ENCODE measurements at regions not wholly inside any gene's neighbourhood (a gene's known extent, or its start where the extent isn't known, plus 50 kb on each side); places are given as distances from the start of the nearest gene placed in this dataset.

- Histone ChIP-seq H3K9ac (ENCODE audit: low read length) (no peak overlapping the region), H3K4me1 (ENCODE audit: control insufficient read depth, insufficient read depth, low read length) (no peaks in the 10 kb centered on the region), H3K27me3 (ENCODE audit: control insufficient read depth, insufficient read depth, low read length) (no peaks in the 10 kb centered on the region), H3K36me3 (ENCODE audit: control insufficient read depth, insufficient read depth, low read length) (no peaks in the 10 kb centered on the region), H3K4me3 (ENCODE audit: low read length) (no peak overlapping the region), H3K9me3 (ENCODE audit: control insufficient read depth, low read length) (no peaks in the 10 kb centered on the region)
Measured at GRCh38 chr10:36177071-36177470, 535.0 kb upstream of the FZD8 start.

- no peak overlapping the region for H3K9ac ChIP-seq (ENCODE audit: low read length)
- no peaks in the 10 kb centered on the region for H3K9me3 ChIP-seq (ENCODE audit: control insufficient read depth, low read length)
- no peaks in the 10 kb centered on the region for H3K27me3 ChIP-seq (ENCODE audit: control insufficient read depth, insufficient read depth, low read length)
- H3K4me3 ChIP-seq (ENCODE audit: low read length) = no peak overlapping the region
- no peaks in the 10 kb centered on the region for H3K4me1 ChIP-seq (ENCODE audit: control insufficient read depth, insufficient read depth, low read length)
- H3K36me3 ChIP-seq (ENCODE audit: control insufficient read depth, insufficient read depth, low read length) = no peaks in the 10 kb centered on the region
Measured at GRCh38 chr10:36175954-36176353, 533.9 kb upstream of the FZD8 start.

GRCh38 chr10:36173364-36173763 is 531.3 kb upstream of the FZD8 start:
- Histone ChIP-seq H3K4me1 (ENCODE audit: control insufficient read depth, insufficient read depth, low read length) (no peaks in the 10 kb centered on the region), H3K9ac (ENCODE audit: low read length) (no peak overlapping the region), H3K4me3 (ENCODE audit: low read length) (no peak overlapping the region)

GRCh38 chr10:36171953-36172940 is 530.2 kb upstream of the FZD8 start:
- no peak overlapping the region for H3K4me3 ChIP-seq (ENCODE audit: low read length)
- H3K9me3 ChIP-seq (ENCODE audit: control insufficient read depth, low read length) = no peaks in the 10 kb centered on the region
- no peaks in the 10 kb centered on the region for H3K4me1 ChIP-seq (ENCODE audit: control insufficient read depth, insufficient read depth, low read length)
- no peaks in the 10 kb centered on the region for H3K36me3 ChIP-seq (ENCODE audit: control insufficient read depth, insufficient read depth, low read length)
- H3K27me3 ChIP-seq (ENCODE audit: control insufficient read depth, insufficient read depth, low read length) = no peaks in the 10 kb centered on the region
- H3K9ac ChIP-seq (ENCODE audit: low read length) = no peak overlapping the region

More at GRCh38 chr10:36173364-36173763, 531.3 kb upstream of the FZD8 start:
- no peaks in the 10 kb centered on the region for H3K9me3 ChIP-seq (ENCODE audit: control insufficient read depth, low read length)
- no peaks in the 10 kb centered on the region for H3K36me3 ChIP-seq (ENCODE audit: control insufficient read depth, insufficient read depth, low read length)
- H3K27me3 ChIP-seq (ENCODE audit: control insufficient read depth, insufficient read depth, low read length) = no peaks in the 10 kb centered on the region

- Histone ChIP-seq H3K27me3 (ENCODE audit: control insufficient read depth, insufficient read depth, low read length) (no peaks in the 10 kb centered on the region), H3K4me1 (ENCODE audit: control insufficient read depth, insufficient read depth, low read length) (no peaks in the 10 kb centered on the region), H3K9ac (ENCODE audit: low read length) (no peak overlapping the region), H3K36me3 (ENCODE audit: control insufficient read depth, insufficient read depth, low read length) (no peaks in the 10 kb centered on the region), H3K4me3 (ENCODE audit: low read length) (no peak overlapping the region), H3K9me3 (ENCODE audit: control insufficient read depth, low read length) (no peaks in the 10 kb centered on the region)
Measured at GRCh38 chr10:36171556-36171952, 529.5 kb upstream of the FZD8 start.

- H3K4me3 ChIP-seq (ENCODE audit: low read length) = no peak overlapping the region
- H3K27me3 ChIP-seq (ENCODE audit: control insufficient read depth, insufficient read depth, low read length) = no peaks in the 10 kb centered on the region
- H3K4me1 ChIP-seq (ENCODE audit: control insufficient read depth, insufficient read depth, low read length) = no peaks in the 10 kb centered on the region
- no peak overlapping the region for H3K9ac ChIP-seq (ENCODE audit: low read length)
- H3K9me3 ChIP-seq (ENCODE audit: control insufficient read depth, low read length) = no peaks in the 10 kb centered on the region
- H3K36me3 ChIP-seq (ENCODE audit: control insufficient read depth, insufficient read depth, low read length) = no peaks in the 10 kb centered on the region
Measured at GRCh38 chr10:36170943-36171501, 528.9 kb upstream of the FZD8 start.

GRCh38 chr10:36170142-36170719 is 528.1 kb upstream of the FZD8 start:
- no peak overlapping the region for H3K4me3 ChIP-seq (ENCODE audit: low read length)

GRCh38 chr10:36168777-36169176 is 526.7 kb upstream of the FZD8 start:
- Histone ChIP-seq H3K9me3 (ENCODE audit: control insufficient read depth, low read length) (no peaks in the 10 kb centered on the region), H3K27me3 (ENCODE audit: control insufficient read depth, insufficient read depth, low read length) (no peaks in the 10 kb centered on the region), H3K9ac (ENCODE audit: low read length) (no peak overlapping the region), H3K36me3 (ENCODE audit: control insufficient read depth, insufficient read depth, low read length) (no peaks in the 10 kb centered on the region), H3K4me1 (ENCODE audit: control insufficient read depth, insufficient read depth, low read length) (no peaks in the 10 kb centered on the region), H3K4me3 (ENCODE audit: low read length) (no peak overlapping the region)

More at GRCh38 chr10:36170142-36170719, 528.1 kb upstream of the FZD8 start:
- Histone ChIP-seq H3K36me3 (ENCODE audit: control insufficient read depth, insufficient read depth, low read length) (no peaks in the 10 kb centered on the region), H3K9me3 (ENCODE audit: control insufficient read depth, low read length) (no peaks in the 10 kb centered on the region), H3K27me3 (ENCODE audit: control insufficient read depth, insufficient read depth, low read length) (no peaks in the 10 kb centered on the region), H3K9ac (ENCODE audit: low read length) (no peak overlapping the region), H3K4me1 (ENCODE audit: control insufficient read depth, insufficient read depth, low read length) (no peaks in the 10 kb centered on the region)

- no peaks in the 10 kb centered on the region for H3K27me3 ChIP-seq (ENCODE audit: control insufficient read depth, insufficient read depth, low read length)
- no peak overlapping the region for H3K4me3 ChIP-seq (ENCODE audit: low read length)
- no peaks in the 10 kb centered on the region for H3K36me3 ChIP-seq (ENCODE audit: control insufficient read depth, insufficient read depth, low read length)
- H3K9me3 ChIP-seq (ENCODE audit: control insufficient read depth, low read length) = no peaks in the 10 kb centered on the region
- H3K9ac ChIP-seq (ENCODE audit: low read length) = no peak overlapping the region
- H3K4me1 ChIP-seq (ENCODE audit: control insufficient read depth, insufficient read depth, low read length) = no peaks in the 10 kb centered on the region
Measured at GRCh38 chr10:36164556-36165504, 522.7 kb upstream of the FZD8 start.

GRCh38 chr10:36163827-36164226 is 521.7 kb upstream of the FZD8 start:
- Histone ChIP-seq H3K9ac (ENCODE audit: low read length) (no peak overlapping the region), H3K9me3 (ENCODE audit: control insufficient read depth, low read length) (no peaks in the 10 kb centered on the region), H3K4me1 (ENCODE audit: control insufficient read depth, insufficient read depth, low read length) (no peaks in the 10 kb centered on the region), H3K27me3 (ENCODE audit: control insufficient read depth, insufficient read depth, low read length) (no peaks in the 10 kb centered on the region), H3K4me3 (ENCODE audit: low read length) (no peak overlapping the region), H3K36me3 (ENCODE audit: control insufficient read depth, insufficient read depth, low read length) (no peaks in the 10 kb centered on the region)

- no peak overlapping the region for H3K9ac ChIP-seq (ENCODE audit: low read length)
- no peaks in the 10 kb centered on the region for H3K4me1 ChIP-seq (ENCODE audit: control insufficient read depth, insufficient read depth, low read length)
- H3K9me3 ChIP-seq (ENCODE audit: control insufficient read depth, low read length) = no peaks in the 10 kb centered on the region
- no peaks in the 10 kb centered on the region for H3K27me3 ChIP-seq (ENCODE audit: control insufficient read depth, insufficient read depth, low read length)
- no peak overlapping the region for H3K4me3 ChIP-seq (ENCODE audit: low read length)
- no peaks in the 10 kb centered on the region for H3K36me3 ChIP-seq (ENCODE audit: control insufficient read depth, insufficient read depth, low read length)
Measured at GRCh38 chr10:36157486-36157885, 515.4 kb upstream of the FZD8 start.
